GM12878 (cell line): ENCODE measurements at regions not wholly inside any gene's neighbourhood (a gene's known extent, or its start where the extent isn't known, plus 50 kb on each side); places are given as distances from the start of the nearest gene placed in this dataset.

Experiments used
- ATAC-seq: fragments of 200-7000 bp; cut with Tn5 transposase; 3 replicates; pipeline ENCODE4 v1.9.1; 2020; ENCODE audit warnings: mild to moderate bottlenecking, moderate library complexity
- BruUV-seq: library from RNA; stranded (reverse); fragments of 400-500 nt; replicated peaks from 2 replicates; lab custom pipeline; 2021; lab: Mats Ljungman, UMichigan
- CTCF ChIA-PET: fragments of 300-600 bp; sonication (Branson Sonifier 250); formaldehyde crosslinking; extraction: SDS; loops from one replicate; lab custom pipeline; 2021; ENCODE audit warnings: inconsistent platforms; lab: Yijun Ruan, JAX
- POLR2A ChIA-PET: fragments of 350-600 bp; formaldehyde crosslinking; extraction: SDS; loops from one replicate; lab custom pipeline; 2021; ENCODE audit warnings: inconsistent platforms; lab: Charles Lee
- RAD21 ChIA-PET: fragments of 300-600 bp; sonication (Branson Sonifier 250); formaldehyde crosslinking; loops from one replicate; lab custom pipeline; 2023; ENCODE audit warnings: antibody characterized with exemption; ENCODE audit not compliant: unreplicated experiment; lab: Charles Lee
- SMC1A ChIA-PET: fragments of 300-600 bp; sonication (Branson Sonifier 250); formaldehyde crosslinking; loops from one replicate; lab custom pipeline; 2023; ENCODE audit not compliant: unreplicated experiment, uncharacterized antibody; lab: Charles Lee
- DNase-seq: peaks from one replicate; pipeline ENCODE4 v3.0.0-alpha.2; 2011; ENCODE audit warnings: low read depth, low spot score
- FAIRE-seq: peaks from 3 replicates; lab custom pipeline; 2011; peaks lifted over from hg19 to GRCh38; lab: Jason Lieb, UNC
- H2AFZ ChIP-seq: 2 replicates; pipeline ENCODE4 v1.6.0; 2011; ENCODE audit warnings: low read depth, low read length, control low read depth; ENCODE audit not compliant: control insufficient read depth
- H3K27ac ChIP-seq: 2 replicates; pipeline ENCODE4 v1.5.1; 2011; ENCODE audit warnings: control low read depth; ENCODE audit not compliant: control insufficient read depth, insufficient read depth
- H3K27me3 ChIP-seq, 2 experiments: replicated peaks in 1 of 2; 2 replicates each; pipeline versions ENCODE4 v1.6.0 to v1.6.1; 2011; ENCODE audit warnings: low read length in 1 of 2; ENCODE audit not compliant: control insufficient read depth in 2 of 2, insufficient read depth in 2 of 2
- H3K36me3 ChIP-seq, 2 experiments: 2 replicates each; pipeline ENCODE4 v1.5.1; 2011; ENCODE audit warnings: low read length in 1 of 2; ENCODE audit not compliant: control insufficient read depth in 2 of 2, insufficient read depth in 2 of 2
- H3K4me1 ChIP-seq: 2 replicates; pipeline ENCODE4 v1.6.1; 2011; ENCODE audit warnings: mild to moderate bottlenecking, low read length, moderate library complexity, mixed read lengths; ENCODE audit not compliant: control insufficient read depth, insufficient read depth
- H3K4me2 ChIP-seq: 2 replicates; pipeline ENCODE4 v1.6.0; 2011; ENCODE audit warnings: control low read depth; ENCODE audit not compliant: control insufficient read depth, insufficient read depth
- H3K4me3 ChIP-seq: fragments of 200-600 bp; sonication (generic); 2 replicates; pipeline ENCODE4 v1.5.1; 2016
- H3K79me2 ChIP-seq: 2 replicates; pipeline ENCODE4 v1.6.0; 2011; ENCODE audit warnings: low read length; ENCODE audit not compliant: control insufficient read depth, insufficient read depth
- H3K9ac ChIP-seq: 2 replicates; pipeline ENCODE4 v1.8.0; 2011; ENCODE audit warnings: low read length, control low read depth, mixed read lengths; ENCODE audit not compliant: control insufficient read depth, insufficient read depth
- H3K9me3 ChIP-seq: replicated peaks from 3 replicates; pipeline ENCODE4 v1.5.1; 2011; ENCODE audit warnings: mild to moderate bottlenecking, low read length; ENCODE audit not compliant: control insufficient read depth, insufficient read depth
- H4K20me1 ChIP-seq: 2 replicates; pipeline ENCODE4 v1.6.0; 2011; ENCODE audit not compliant: control insufficient read depth, insufficient read depth
- GABPA ChIP-seq: IDR thresholded peaks from 2 replicates; pipeline ENCODE4 v1.6.1; 2014; ENCODE audit warnings: antibody characterized with exemption, low read depth, mild to moderate bottlenecking, inconsistent platforms
- GATAD2B ChIP-seq: fragments of 450-650 bp; conservative IDR thresholded peaks from 2 replicates; pipeline ENCODE4 v1.6.1; 2017; ENCODE audit warnings: low read depth, mild to moderate bottlenecking, moderate library complexity
- LARP7 ChIP-seq: fragments of 450-650 bp; IDR thresholded peaks from 2 replicates; pipeline ENCODE4 v1.6.1; 2017; ENCODE audit warnings: mild to moderate bottlenecking
- MXI1 ChIP-seq: fragments of 150-350 bp; IDR thresholded peaks from 2 replicates; pipeline ENCODE4 v1.6.1; 2011; ENCODE audit warnings: low read depth, mild to moderate bottlenecking, inconsistent platforms, low read length, improper control_type of control experiment
- MYB ChIP-seq: fragments of 150-350 bp; IDR thresholded peaks from 2 replicates; pipeline ENCODE4 v1.6.1; 2014; ENCODE audit warnings: mild to moderate bottlenecking, low read depth, low read length, borderline replicate concordance
- NFYA ChIP-seq: IDR thresholded peaks from 2 replicates; pipeline ENCODE4 v1.6.1; 2011; ENCODE audit warnings: low read depth, mild to moderate bottlenecking, low read length, improper control_type of control experiment, borderline replicate concordance
- PML ChIP-seq: IDR thresholded peaks from 2 replicates; pipeline ENCODE4 v1.6.1; 2012; ENCODE audit warnings: low read length, inconsistent platforms
- POLR2A ChIP-seq: IDR thresholded peaks from 2 replicates; pipeline ENCODE4 v1.6.1; 2011; ENCODE audit warnings: low read depth, mild to moderate bottlenecking, low read length
- POU2F2 ChIP-seq: IDR thresholded peaks from 3 replicates; pipeline ENCODE4 v1.6.1; 2011; ENCODE audit warnings: low read depth, mild to moderate bottlenecking, low read length, borderline replicate concordance
- RB1 ChIP-seq: fragments of 450-650 bp; formaldehyde crosslinking; IDR thresholded peaks from 2 replicates; pipeline ENCODE4 v1.6.1; 2017; ENCODE audit warnings: mild to moderate bottlenecking, borderline replicate concordance
- RFX5 ChIP-seq: IDR thresholded peaks from 2 replicates; pipeline ENCODE4 v1.6.1; 2011; ENCODE audit warnings: low read depth, low read length, improper control_type of control experiment
- SMAD1 ChIP-seq: fragments of 450-650 bp; IDR thresholded peaks from 2 replicates; pipeline ENCODE4 v1.6.1; 2018; ENCODE audit warnings: mild to moderate bottlenecking, low read depth; ENCODE audit not compliant: partially characterized antibody
- SREBF1 ChIP-seq: IDR thresholded peaks from 2 replicates; pipeline ENCODE4 v1.6.1; 2012; ENCODE audit warnings: mild to moderate bottlenecking, low read length
- TCF3 ChIP-seq: IDR thresholded peaks from 2 replicates; pipeline ENCODE4 v1.6.1; 2012; ENCODE audit warnings: low read depth, mild to moderate bottlenecking, low read length, borderline replicate concordance; ENCODE audit not compliant: insufficient read depth
- WRNIP1 ChIP-seq: IDR thresholded peaks from 2 replicates; pipeline ENCODE4 v1.6.1; 2011; ENCODE audit warnings: low read depth, low read length, improper control_type of control experiment, borderline replicate concordance
- WGBS: methylation state at CpG from one replicate; pipeline ENCODE4 v1.1.6; 2016; ENCODE audit warnings: low lambda C conversion rate; ENCODE audit not compliant: insufficient replicate concordance, insufficient coverage; ENCODE audit errors: missing lambda C conversion rate; 5-methylcytosine and 5-hydroxymethylcytosine counted together
- in situ Hi-C: fragments of 300-500 bp; cut with MboI; formaldehyde crosslinking; loops from 9 replicates; pipeline ENCODE4 v1.14.3; 2018; ENCODE audit warnings: mixed read lengths
- intact Hi-C: fragments of 100-400 bp; cut with micrococcal nuclease; formaldehyde crosslinking; loops from one replicate; pipeline ENCODE4 v1.14.2; 2022; ENCODE audit not compliant: unreplicated experiment

- Histone ChIP-seq H3K9ac (no peak overlapping the region), H3K27ac (no peak overlapping the region), H4K20me1 (no peaks in the 10 kb centered on the region), H3K4me1 (no peaks in the 10 kb centered on the region), H3K9me3 (no peaks in the 10 kb centered on the region), H2AFZ (no peak overlapping the region), H3K27me3 (no peaks in the 10 kb centered on the region), H3K4me3 (no peak overlapping the region), H3K4me2 (no peak overlapping the region), H3K36me3 (no peaks in the 10 kb centered on the region), H3K79me2 (no peaks in the 10 kb centered on the region)
- ChIA-PET RAD21 (no interaction called here), CTCF (no interaction called here), SMC1A (no interaction called here), POLR2A (no interaction called here)
- TF ChIP-seq LARP7 (no peak), WRNIP1 (no peak), PML (no peak), RB1 (no peak), MXI1 (no peak), RFX5 (no peak), NFYA (no peak), GABPA (no peak), POLR2A (no peak), GATAD2B (no peak), POU2F2 (no peak), TCF3 (no peak), SREBF1 (no peak), SMAD1 (no peak), MYB (no peak)
- FAIRE-seq: no peak
- no TSS peak for BruUV-seq
- no peak for ATAC-seq
- no peak for DNase-seq
- intact Hi-C loops: no loop called here
- 14% methylated on average over 18 of the region's 18 CpGs for WGBS
- in situ Hi-C loops: no loop called here
Measured at GRCh38 chr10:129140921-129141885, 325.8 kb upstream of the MGMT start.
